IMR-90 (cell line): ENCODE measurements at regions not wholly inside any gene's neighbourhood (a gene's known extent, or its start where the extent isn't known, plus 50 kb on each side); places are given as distances from the start of the nearest gene placed in this dataset.

Experiments
- ATAC-seq: fragments of 200-7000 bp; cut with Tn5 transposase; 2 replicates; pipeline ENCODE4 v1.9.1; 2020; ENCODE audit warnings: low read depth, mild to moderate bottlenecking, moderate library complexity
- BruUV-seq: library from RNA; stranded (reverse); fragments of 400-500 nt; replicated peaks from 2 replicates; lab custom pipeline; 2021; lab: Mats Ljungman, UMichigan
- CTCF ChIA-PET: fragments of 300-600 bp; formaldehyde crosslinking; extraction: SDS; loops from one replicate; lab custom pipeline; 2021; ENCODE audit warnings: antibody characterized with exemption; lab: Yijun Ruan, JAX
- POLR2A ChIA-PET: fragments of 300-600 bp; sonication (Branson Sonifier 250); formaldehyde crosslinking; loops from one replicate; lab custom pipeline; 2022; ENCODE audit warnings: antibody characterized with exemption; ENCODE audit not compliant: unreplicated experiment; lab: Charles Lee
- DNase-seq: peaks from one replicate; pipeline ENCODE4 v3.0.0; 2013
- H2AFZ ChIP-seq: replicated peaks from 2 replicates; pipeline ENCODE3; 2013; ENCODE audit warnings: low read length, mild to moderate bottlenecking; ENCODE audit not compliant: poor library complexity
- H2AK5ac ChIP-seq: 2 replicates; pipeline ENCODE4 v1.6.1; 2013; ENCODE audit warnings: low read depth, low read length, inconsistent platforms
- H2AK9ac ChIP-seq: replicated peaks from 2 replicates; pipeline ENCODE3; 2013; ENCODE audit warnings: mild to moderate bottlenecking, low read depth, low read length, moderate library complexity; ENCODE audit not compliant: poor library complexity
- H2BK120ac ChIP-seq: 2 replicates; pipeline ENCODE4 v1.6.1; 2013; ENCODE audit warnings: low read depth, low read length, inconsistent platforms
- H2BK15ac ChIP-seq: 3 replicates; pipeline ENCODE4 v1.6.1; 2013; ENCODE audit warnings: low read depth, low read length, inconsistent platforms
- H2BK20ac ChIP-seq: 2 replicates; pipeline ENCODE4 v1.6.1; 2013; ENCODE audit warnings: low read depth, mild to moderate bottlenecking, inconsistent platforms, low read length, moderate library complexity
- H2BK5ac ChIP-seq: 2 replicates; pipeline ENCODE4 v1.6.1; 2013; ENCODE audit warnings: mild to moderate bottlenecking, low read depth, low read length, inconsistent platforms; ENCODE audit not compliant: poor library complexity, severe bottlenecking
- H3K14ac ChIP-seq: replicated peaks from 2 replicates; pipeline ENCODE4 v1.6.1; 2013; ENCODE audit warnings: low read depth, low read length, inconsistent platforms
- H3K18ac ChIP-seq: 2 replicates; pipeline ENCODE4 v1.6.1; 2013; ENCODE audit warnings: low read depth, low read length, control low read depth
- H3K23ac ChIP-seq: 2 replicates; pipeline ENCODE4 v1.6.1; 2013; ENCODE audit warnings: low read depth, low read length, inconsistent platforms
- H3K27ac ChIP-seq: 2 replicates; pipeline ENCODE4 v1.5.1; 2013; ENCODE audit warnings: mild to moderate bottlenecking, control low read depth, low read length; ENCODE audit not compliant: insufficient read depth
- H3K27me3 ChIP-seq: 2 replicates; pipeline ENCODE4 v1.6.1; 2013; ENCODE audit warnings: low read length; ENCODE audit not compliant: control insufficient read depth, insufficient read depth
- H3K36me3 ChIP-seq: 2 replicates; pipeline ENCODE4 v1.6.1; 2013; ENCODE audit warnings: low read length, mixed read lengths; ENCODE audit not compliant: control insufficient read depth, insufficient read depth
- H3K4ac ChIP-seq: 2 replicates; pipeline ENCODE4 v1.6.1; 2013; ENCODE audit warnings: low read depth, low read length, inconsistent platforms
- H3K4me1 ChIP-seq: 2 replicates; pipeline ENCODE4 v1.6.1; 2013; ENCODE audit warnings: low read length, mixed read lengths; ENCODE audit not compliant: control insufficient read depth, insufficient read depth
- H3K4me2 ChIP-seq: 2 replicates; pipeline ENCODE4 v1.6.1; 2013; ENCODE audit warnings: low read depth, mild to moderate bottlenecking, control low read depth, low read length, moderate library complexity
- H3K4me3 ChIP-seq: 2 replicates; pipeline ENCODE4 v1.5.1; 2013; ENCODE audit warnings: low read depth, mild to moderate bottlenecking, control low read depth, low read length, moderate library complexity; ENCODE audit not compliant: insufficient read depth
- H3K56ac ChIP-seq: 2 replicates; pipeline ENCODE4 v1.6.1; 2013; ENCODE audit warnings: low read length, inconsistent platforms; ENCODE audit not compliant: insufficient read depth; ENCODE audit errors: extremely low read depth
- H3K79me1 ChIP-seq, 2 experiments: 2 replicates each; pipeline ENCODE4 v1.6.1; 2013; ENCODE audit warnings: low read length in 2 of 2, inconsistent platforms in 1 of 2, low read depth in 1 of 2
- H3K9ac ChIP-seq: 2 replicates; pipeline ENCODE4 v1.6.1; 2013; ENCODE audit warnings: low read depth, low read length, control low read depth
- H3K9me1 ChIP-seq: 2 replicates; pipeline ENCODE4 v1.6.1; 2013; ENCODE audit warnings: low read length, inconsistent platforms; ENCODE audit not compliant: insufficient read depth
- H3K9me3 ChIP-seq: 2 replicates; pipeline ENCODE4 v1.6.1; 2013; ENCODE audit warnings: low read length; ENCODE audit not compliant: control insufficient read depth, insufficient read depth
- H4K20me1 ChIP-seq: 2 replicates; pipeline ENCODE4 v1.6.1; 2013; ENCODE audit warnings: low read length, inconsistent platforms; ENCODE audit not compliant: insufficient read depth
- H4K5ac ChIP-seq: 2 replicates; pipeline ENCODE4 v1.6.1; 2013; ENCODE audit warnings: mild to moderate bottlenecking, low read depth, low read length, control low read depth
- H4K8ac ChIP-seq, 2 experiments: 2 replicates each; pipeline ENCODE4 v1.6.1; 2013; ENCODE audit warnings: low read depth in 2 of 2, low read length in 2 of 2, control low read depth in 1 of 2, inconsistent platforms in 1 of 2
- H4K91ac ChIP-seq: 2 replicates; pipeline ENCODE4 v1.6.1; 2013; ENCODE audit warnings: low read depth, low read length, inconsistent platforms; ENCODE audit not compliant: insufficient read depth
- BHLHE40 ChIP-seq: fragments of 150-350 bp; IDR thresholded peaks from 2 replicates; pipeline ENCODE4 v1.6.1; 2016; ENCODE audit warnings: mild to moderate bottlenecking, low read depth, low read length
- CEBPB ChIP-seq: IDR thresholded peaks from 2 replicates; pipeline ENCODE4 v1.6.1; 2012; ENCODE audit warnings: low read depth, low read length, improper control_type of control experiment
- CHD1 ChIP-seq: IDR thresholded peaks from 2 replicates; pipeline ENCODE4 v1.6.1; 2012; ENCODE audit warnings: low read depth, low read length, improper control_type of control experiment
- MXI1 ChIP-seq: IDR thresholded peaks from 2 replicates; pipeline ENCODE4 v1.6.1; 2012; ENCODE audit warnings: low read depth, mild to moderate bottlenecking, low read length, moderate library complexity, borderline replicate concordance
- RAD21 ChIP-seq: IDR thresholded peaks from 2 replicates; pipeline ENCODE4 v1.6.1; 2012; ENCODE audit warnings: low read length, improper control_type of control experiment
- RCOR1 ChIP-seq: IDR thresholded peaks from 2 replicates; pipeline ENCODE4 v1.6.1; 2012; ENCODE audit warnings: mild to moderate bottlenecking, low read length, improper control_type of control experiment; ENCODE audit not compliant: insufficient replicate concordance
- RFX5 ChIP-seq: IDR thresholded peaks from 2 replicates; pipeline ENCODE4 v1.8.0; 2012; ENCODE audit warnings: low read depth, mild to moderate bottlenecking, low read length, moderate library complexity
- SMC3 ChIP-seq: fragments of 150-350 bp; IDR thresholded peaks from 2 replicates; pipeline ENCODE4 v1.6.1; 2016; ENCODE audit warnings: low read depth, mild to moderate bottlenecking, antibody characterized with exemption, low read length, moderate library complexity
- WGBS, 2 experiments: methylation state at CpG; one replicate each; pipeline versions ENCODE4 v1.1.5 to v1.1.7; 2013; ENCODE audit warnings: missing lambda C conversion rate in 2 of 2; ENCODE audit not compliant: insufficient read length in 1 of 2; ENCODE audit errors: extremely low coverage in 2 of 2; 5-methylcytosine and 5-hydroxymethylcytosine counted together
- dilution Hi-C: fragments of 300-500 bp; cut with HindIII; formaldehyde crosslinking; loops from one replicate; pipeline ENCODE4 v1.14.3; 2018; ENCODE audit warnings: low sequenced_read_pairs; ENCODE audit not compliant: unreplicated experiment
- in situ Hi-C: fragments of 300-500 bp; cut with MboI; formaldehyde crosslinking; loops from 3 replicates; pipeline ENCODE4 v1.14.3; 2019; ENCODE audit warnings: low sequenced_read_pairs, inconsistent platforms, mixed read lengths
- intact Hi-C: fragments of 100-400 bp; cut with micrococcal nuclease; formaldehyde crosslinking; loops from 2 replicates; pipeline ENCODE4 v1.10.0; 2022
- TF ChIP-seq, protein P1 (sequence below): fragments of 150-350 bp; IDR thresholded peaks from 2 replicates; pipeline ENCODE4 v1.6.1; 2017; ENCODE audit warnings: mild to moderate bottlenecking, antibody characterized with exemption, low read length, low read depth
- TF ChIP-seq, protein P2 (sequence below): fragments of 150-350 bp; IDR thresholded peaks from 2 replicates; pipeline ENCODE4 v1.6.1; 2016; ENCODE audit warnings: low read depth, mild to moderate bottlenecking, low read length, moderate library complexity, borderline replicate concordance

DNA sequence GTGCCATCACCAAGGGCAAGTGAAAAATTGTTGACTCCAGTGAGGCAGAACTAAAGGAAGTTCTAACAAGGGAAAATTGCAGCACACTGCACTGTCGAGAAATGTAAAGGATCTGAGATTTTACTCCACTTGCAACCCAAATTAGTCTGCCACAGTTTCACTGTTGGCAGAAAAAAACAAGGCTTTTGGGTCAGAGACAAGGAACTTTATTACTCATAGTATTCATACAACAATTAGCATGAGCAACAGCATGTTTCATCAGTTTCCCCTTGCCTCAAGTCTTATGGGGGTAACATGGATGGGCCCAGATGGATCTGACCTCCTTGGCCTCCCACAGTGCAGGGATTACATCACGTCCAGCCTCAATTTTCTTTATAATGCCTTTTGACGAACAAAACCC, 125.3 kb downstream of the LTN1 start:
- Histone ChIP-seq H3K27me3 (no peaks in the 10 kb centered on the region), H3K9me3 (no peaks in the 10 kb centered on the region), H3K79me1 (no peaks in the 10 kb centered on the region), H2BK20ac (no peak overlapping the region), H4K20me1 (no peaks in the 10 kb centered on the region), H3K4me3 (no peak overlapping the region), H3K4me1 (0 out of 2 replicates have a peak, but pooled peaks cover 2% of the 10 kb centered on the region), H3K9ac (no peak overlapping the region), H2BK5ac (no peak overlapping the region), H3K4ac (no peak overlapping the region), H3K4me2 (no peak overlapping the region), H3K18ac (no peak overlapping the region), H4K8ac (no peak overlapping the region), H3K56ac (no peak overlapping the region), H3K9me1 (peaks cover 6% of the 10 kb centered on the region; the same call in 1 of the 2 replicates), H2AFZ (no peak overlapping the region), H3K27ac (no peak overlapping the region), H4K91ac (no peak overlapping the region), H4K5ac (no peak overlapping the region), H2AK5ac (no peak overlapping the region), H3K36me3 (peaks cover 2% of the 10 kb centered on the region; the same call in 1 of the 2 replicates), H3K23ac (no peak overlapping the region), H2BK120ac (no peak overlapping the region), H2AK9ac (no peak overlapping the region), H3K14ac (no peak overlapping the region), H2BK15ac (no peak overlapping the region)
- ChIA-PET CTCF (no interaction called here), POLR2A (no interaction called here)
- no TSS peak for BruUV-seq
- dilution Hi-C loops: no loop called here
- ATAC-seq: no peak; the same call in 1 of the 2 replicates
- intact Hi-C loops: loop anchor here (5.0 kb wide), 1 partner anchor 50 kb away; no protein-coding TSS in a partner anchor
- peak; percentile 39 for DNase-seq
- in situ Hi-C loops: no loop called here
- no CpG with 5 or more reads among the region's 3 CpGs for WGBS, 2 experiments
- TF ChIP-seq RFX5: no peak
- no peak for TF ChIP-seq RCOR1
- no peak for TF ChIP-seq MXI1
- TF ChIP-seq, protein P1, sequence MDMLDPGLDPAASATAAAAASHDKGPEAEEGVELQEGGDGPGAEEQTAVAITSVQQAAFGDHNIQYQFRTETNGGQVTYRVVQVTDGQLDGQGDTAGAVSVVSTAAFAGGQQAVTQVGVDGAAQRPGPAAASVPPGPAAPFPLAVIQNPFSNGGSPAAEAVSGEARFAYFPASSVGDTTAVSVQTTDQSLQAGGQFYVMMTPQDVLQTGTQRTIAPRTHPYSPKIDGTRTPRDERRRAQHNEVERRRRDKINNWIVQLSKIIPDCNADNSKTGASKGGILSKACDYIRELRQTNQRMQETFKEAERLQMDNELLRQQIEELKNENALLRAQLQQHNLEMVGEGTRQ: no peak
- TF ChIP-seq CEBPB: no peak
- no peak for TF ChIP-seq BHLHE40
- TF ChIP-seq CHD1: no peak
- TF ChIP-seq, protein P2, sequence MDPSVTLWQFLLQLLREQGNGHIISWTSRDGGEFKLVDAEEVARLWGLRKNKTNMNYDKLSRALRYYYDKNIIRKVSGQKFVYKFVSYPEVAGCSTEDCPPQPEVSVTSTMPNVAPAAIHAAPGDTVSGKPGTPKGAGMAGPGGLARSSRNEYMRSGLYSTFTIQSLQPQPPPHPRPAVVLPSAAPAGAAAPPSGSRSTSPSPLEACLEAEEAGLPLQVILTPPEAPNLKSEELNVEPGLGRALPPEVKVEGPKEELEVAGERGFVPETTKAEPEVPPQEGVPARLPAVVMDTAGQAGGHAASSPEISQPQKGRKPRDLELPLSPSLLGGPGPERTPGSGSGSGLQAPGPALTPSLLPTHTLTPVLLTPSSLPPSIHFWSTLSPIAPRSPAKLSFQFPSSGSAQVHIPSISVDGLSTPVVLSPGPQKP: no peak
- TF ChIP-seq RAD21: no peak
- no peak for TF ChIP-seq SMC3
